ENCODE measurements at regions not wholly inside any gene's neighbourhood (a gene's known extent, or its start where the extent isn't known, plus 50 kb on each side); places are given as distances from the start of the nearest gene placed in this dataset.

GRCh38 chr6:140064366-140064765 is 689.9 kb upstream of the CITED2 start:
- intact Hi-C loops (cut with DNase I), result no loop called here
- TF ChIP-seq CTCF (IDR thresholded peaks at IDR 0.05) (no peak), POLR2AphosphoS5 (IDR thresholded peaks at IDR 0.05) (no peak), POLR2A (IDR thresholded peaks at IDR 0.05) (no peak)
- WGBS, result 92% methylated on average over 7 of the region's 7 CpGs
- Histone ChIP-seq H3K36me3 (no peaks in the 10 kb centered on the region), H3K4me3 (no peak overlapping the region), H3K27me3 (replicated peaks; ENCODE audit: insufficient read depth) (no peaks in the 10 kb centered on the region), H3K4me1 (replicated peaks) (no peaks in the 10 kb centered on the region), H3K9me3 (no peaks in the 10 kb centered on the region), H3K27ac (no peak overlapping the region)
- DNase-seq (ENCODE audit: low spot score), result no peak

GRCh38 chr6:140063021-140063399 is 688.6 kb upstream of the CITED2 start:
- Histone ChIP-seq H3K4me1 (replicated peaks) (no peaks in the 10 kb centered on the region), H3K36me3 (no peaks in the 10 kb centered on the region), H3K27me3 (replicated peaks; ENCODE audit: insufficient read depth) (no peaks in the 10 kb centered on the region), H3K4me3 (no peak overlapping the region), H3K9me3 (no peaks in the 10 kb centered on the region), H3K27ac (no peak overlapping the region)
- DNase-seq (ENCODE audit: low spot score), result no peak
- intact Hi-C loops (cut with DNase I), result no loop called here
- TF ChIP-seq POLR2A (IDR thresholded peaks at IDR 0.05) (no peak), POLR2AphosphoS5 (IDR thresholded peaks at IDR 0.05) (no peak), CTCF (IDR thresholded peaks at IDR 0.05) (no peak)

GRCh38 chr6:140062043-140063020 is 687.9 kb upstream of the CITED2 start:
- Histone ChIP-seq H3K9me3 (no peaks in the 10 kb centered on the region), H3K27ac (no peak overlapping the region), H3K4me1 (replicated peaks) (no peaks in the 10 kb centered on the region), H3K36me3 (no peaks in the 10 kb centered on the region), H3K4me3 (no peak overlapping the region), H3K27me3 (replicated peaks; ENCODE audit: insufficient read depth) (no peaks in the 10 kb centered on the region)
- peak; percentile 19 for DNase-seq (ENCODE audit: low spot score)
- TF ChIP-seq CTCF (IDR thresholded peaks at IDR 0.05) (no peak), POLR2AphosphoS5 (IDR thresholded peaks at IDR 0.05) (no peak), POLR2A (IDR thresholded peaks at IDR 0.05) (no peak)
- WGBS, result 45% methylated on average over 3 of the region's 3 CpGs
- intact Hi-C loops (cut with DNase I), result no loop called here

- no peak overlapping the region for H3K27ac ChIP-seq
- no peaks in the 10 kb centered on the region for H3K27me3 ChIP-seq (replicated peaks; ENCODE audit: insufficient read depth)
- DNase-seq (ENCODE audit: low spot score), result no peak
- WGBS, result 84% methylated on average over 5 of the region's 5 CpGs
- intact Hi-C loops (cut with DNase I), result no loop called here
- TF ChIP-seq POLR2AphosphoS5 (IDR thresholded peaks at IDR 0.05) (no peak), CTCF (IDR thresholded peaks at IDR 0.05) (no peak), POLR2A (IDR thresholded peaks at IDR 0.05) (no peak)
- no peaks in the 10 kb centered on the region for H3K9me3 ChIP-seq
- H3K36me3 ChIP-seq, result no peaks in the 10 kb centered on the region
- no peaks in the 10 kb centered on the region for H3K4me1 ChIP-seq (replicated peaks)
- H3K4me3 ChIP-seq, result no peak overlapping the region
Observed at GRCh38 chr6:140061110-140062042, 686.9 kb upstream of the CITED2 start.
